Neural cell (in vitro differentiated cells): ENCODE measurements at regions not wholly inside any gene's neighbourhood (a gene's known extent, or its start where the extent isn't known, plus 50 kb on each side); places are given as distances from the start of the nearest gene placed in this dataset.

Source experiments
- H2AFZ ChIP-seq: fragments of 200-600, 300-800 bp; sonication (generic), shearing (Covaris generic); 2 replicates; pipeline ENCODE4 v1.6.0; 2014; ENCODE audit warnings: low read depth, mild to moderate bottlenecking, antibody characterized with exemption, low read length, moderate library complexity
- H3F3A ChIP-seq: fragments of 200-600 bp; shearing (Covaris generic); 2 replicates; pipeline ENCODE4 v1.6.1; 2016; ENCODE audit warnings: mild to moderate bottlenecking, moderate library complexity, mixed read lengths, antibody characterized with exemption, low read length; ENCODE audit not compliant: insufficient read depth, poor library complexity, severe bottlenecking
- H3K27ac ChIP-seq: fragments of 200-600, 300-800 bp; sonication (generic), shearing (Covaris generic); 2 replicates; pipeline ENCODE4 v1.5.1; 2014; ENCODE audit warnings: mild to moderate bottlenecking, low read length, moderate library complexity
- H3K27me3 ChIP-seq: fragments of 300-800, 200-600 bp; sonication (generic), shearing (Covaris generic); 2 replicates; pipeline ENCODE4 v1.6.0; 2014; ENCODE audit warnings: mild to moderate bottlenecking, low read depth, low read length, moderate library complexity; ENCODE audit not compliant: insufficient read depth
- H3K36me3 ChIP-seq: fragments of 300-800, 200-600 bp; sonication (generic), shearing (Covaris generic); 2 replicates; pipeline ENCODE4 v1.5.1; 2014; ENCODE audit warnings: mild to moderate bottlenecking, antibody characterized with exemption, low read length, moderate library complexity; ENCODE audit not compliant: insufficient read depth
- H3K4me2 ChIP-seq: fragments of 300-800, 200-600 bp; sonication (generic), shearing (Covaris generic); 2 replicates; pipeline ENCODE4 v1.6.0; 2014; ENCODE audit warnings: mild to moderate bottlenecking, low read length
- H3K4me3 ChIP-seq: fragments of 300-800, 200-600 bp; sonication (generic), shearing (Covaris generic); 2 replicates; pipeline ENCODE4 v1.5.1; 2014; ENCODE audit warnings: mild to moderate bottlenecking, low read length, moderate library complexity
- H3K79me2 ChIP-seq: fragments of 200-600 bp; shearing (Covaris generic); replicated peaks from 2 replicates; pipeline ENCODE4 v1.6.0; 2014; ENCODE audit warnings: mild to moderate bottlenecking, low read length, moderate library complexity; ENCODE audit not compliant: insufficient read depth
- H3K9ac ChIP-seq: fragments of 300-800, 200-600 bp; sonication (generic), shearing (Covaris generic); 2 replicates; pipeline ENCODE4 v1.6.1; 2016; ENCODE audit warnings: mild to moderate bottlenecking, low read length, mixed read lengths
- H3K9me2 ChIP-seq: fragments of 200-600 bp; shearing (Covaris generic); 2 replicates; pipeline ENCODE4 v1.6.1; 2016; ENCODE audit warnings: mild to moderate bottlenecking, low read length, mixed read lengths; ENCODE audit not compliant: insufficient read depth
- H3K9me3 ChIP-seq: fragments of 200-600, 300-800 bp; sonication (generic), shearing (Covaris generic); 2 replicates; pipeline ENCODE4 v1.6.1; 2016; ENCODE audit warnings: mild to moderate bottlenecking, mixed run types, low read length, moderate library complexity, mixed read lengths
- H4K20me1 ChIP-seq: fragments of 200-600 bp; shearing (Covaris generic); 2 replicates; pipeline ENCODE4 v1.6.1; 2016; ENCODE audit warnings: mild to moderate bottlenecking, mixed run types; ENCODE audit not compliant: insufficient read depth
- EP300 ChIP-seq: fragments of 450-650 bp; conservative IDR thresholded peaks from 2 replicates; pipeline ENCODE4 v1.6.1; 2014; ENCODE audit warnings: antibody characterized with exemption, mild to moderate bottlenecking, moderate library complexity; ENCODE audit not compliant: poor library complexity, severe bottlenecking
- EZH2 ChIP-seq: fragments of 200-600, 300-800 bp; shearing (Covaris generic), sonication (generic); IDR thresholded peaks from 2 replicates; pipeline ENCODE4 v1.6.1; 2014; ENCODE audit warnings: antibody characterized with exemption, low read length, borderline replicate concordance, mild to moderate bottlenecking; ENCODE audit not compliant: insufficient read depth, poor library complexity, severe bottlenecking
- POLR2AphosphoS5 ChIP-seq: IDR thresholded peaks from 2 replicates; pipeline ENCODE4 v1.6.1; 2012
- RAD21 ChIP-seq: fragments of 450-650 bp; conservative IDR thresholded peaks from 2 replicates; pipeline ENCODE4 v1.6.1; 2014; ENCODE audit warnings: antibody characterized with exemption, mild to moderate bottlenecking, moderate library complexity
- REST ChIP-seq: IDR thresholded peaks from 2 replicates; pipeline ENCODE4 v1.6.1; 2012; ENCODE audit warnings: borderline replicate concordance
- SMC3 ChIP-seq: fragments of 450-650 bp; conservative IDR thresholded peaks from 2 replicates; pipeline ENCODE4 v1.6.1; 2014; ENCODE audit warnings: antibody characterized with exemption, mild to moderate bottlenecking, moderate library complexity; ENCODE audit not compliant: poor library complexity

- no peak overlapping the region for H3K4me2 ChIP-seq
Measured at GRCh38 chr4:141350122-141350905, 129.6 kb downstream of the ZNF330 start.

DNA sequence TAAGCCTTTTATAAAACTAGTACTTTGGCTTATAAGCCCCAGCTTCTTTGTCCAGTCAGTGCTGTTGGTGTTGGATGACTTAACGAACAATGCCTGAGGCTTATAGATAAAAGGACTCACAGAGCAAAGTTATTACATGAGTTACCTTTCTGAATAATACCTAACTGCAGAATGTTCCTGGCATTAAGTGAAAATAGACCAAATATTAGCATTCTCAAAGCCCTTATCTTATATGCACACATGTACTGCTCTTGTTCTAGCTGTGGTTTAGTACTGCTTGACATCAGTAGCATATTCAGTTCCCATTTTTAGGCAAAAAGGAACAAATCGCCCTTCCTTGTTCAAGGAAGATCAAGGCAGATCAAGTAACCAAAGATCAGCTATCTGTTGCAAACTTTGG, 131.6 kb downstream of the ZNF330 start:
- Histone ChIP-seq H3K36me3 (no peaks in the 10 kb centered on the region), H3K27me3 (no peaks in the 10 kb centered on the region), H4K20me1 (no peaks in the 10 kb centered on the region), H3K9ac (no peak overlapping the region), H3K4me3 (no peak overlapping the region), H2AFZ (no peak overlapping the region), H3F3A (no peaks in the 10 kb centered on the region), H3K79me2 (no peaks in the 10 kb centered on the region), H3K9me3 (no peaks in the 10 kb centered on the region), H3K9me2 (no peaks in the 10 kb centered on the region), H3K4me2 (no peak overlapping the region), H3K27ac (no peak overlapping the region)
- no peak for TF ChIP-seq REST
- TF ChIP-seq RAD21, result no peak
- no peak for TF ChIP-seq POLR2AphosphoS5
- no peak for TF ChIP-seq EP300

More at GRCh38 chr4:141350122-141350905, 129.6 kb downstream of the ZNF330 start:
- Histone ChIP-seq H3K9me2 (no peaks in the 10 kb centered on the region), H4K20me1 (no peaks in the 10 kb centered on the region), H2AFZ (no peak overlapping the region), H3F3A (no peaks in the 10 kb centered on the region), H3K36me3 (no peaks in the 10 kb centered on the region), H3K4me3 (no peak overlapping the region), H3K9ac (no peak overlapping the region), H3K79me2 (no peaks in the 10 kb centered on the region), H3K9me3 (no peaks in the 10 kb centered on the region), H3K27ac (no peak overlapping the region), H3K27me3 (no peaks in the 10 kb centered on the region)
- TF ChIP-seq REST, result no peak
- no peak for TF ChIP-seq SMC3
- no peak for TF ChIP-seq RAD21
- no peak for TF ChIP-seq EP300
- no peak for TF ChIP-seq EZH2
